NCI-H82 (cell line): ENCODE measurements at regions not wholly inside any gene's neighbourhood (a gene's known extent, or its start where the extent isn't known, plus 50 kb on each side); places are given as distances from the start of the nearest gene placed in this dataset.

Experiments
- DNase-seq: peaks from one replicate; lab custom pipeline; 2025; lab: John Stamatoyannopoulos, UW

- no peak for DNase-seq
Observed at GRCh38 chr2:19748073-19748375, 153.8 kb downstream of the TTC32 start.

- DNase-seq: no peak
Observed at GRCh38 chr2:19747310-19748072, 154.3 kb downstream of the TTC32 start.

DNA sequence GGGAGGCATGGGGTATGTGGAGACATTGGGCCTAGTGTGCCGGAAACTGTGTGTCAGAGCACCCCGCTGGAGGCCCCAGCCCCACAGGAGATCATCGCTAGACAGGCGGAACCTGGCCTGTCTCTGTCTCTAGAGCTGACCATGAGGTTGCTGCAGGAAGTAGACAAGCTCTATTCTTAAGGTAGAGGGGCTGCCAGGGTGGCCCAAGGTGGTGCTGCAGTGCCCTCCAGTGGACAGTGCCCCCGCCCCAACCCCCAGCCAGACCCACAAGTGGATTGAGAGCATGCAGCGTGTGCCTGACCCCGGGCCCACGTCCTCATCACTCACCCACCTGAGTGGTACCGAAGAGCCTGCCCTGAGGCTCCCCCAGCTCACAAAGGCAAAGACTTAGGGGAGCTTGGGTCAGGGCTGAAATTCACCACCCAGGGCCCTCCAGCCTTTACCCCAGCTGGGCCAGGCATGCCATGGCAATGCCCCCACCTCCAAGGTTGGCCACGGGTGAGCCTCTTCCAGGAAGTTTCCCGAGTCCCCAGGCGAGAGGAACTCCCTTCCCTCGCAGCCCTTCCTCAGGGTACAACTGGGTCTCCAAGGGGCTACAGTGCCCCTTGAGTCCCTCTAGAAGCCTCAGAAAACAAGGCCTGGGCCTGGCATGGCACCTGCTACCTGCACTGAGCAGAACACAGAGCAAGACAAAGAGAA, 155.0 kb downstream of the TTC32 start:
- peak; percentile 71 for DNase-seq

DNA sequence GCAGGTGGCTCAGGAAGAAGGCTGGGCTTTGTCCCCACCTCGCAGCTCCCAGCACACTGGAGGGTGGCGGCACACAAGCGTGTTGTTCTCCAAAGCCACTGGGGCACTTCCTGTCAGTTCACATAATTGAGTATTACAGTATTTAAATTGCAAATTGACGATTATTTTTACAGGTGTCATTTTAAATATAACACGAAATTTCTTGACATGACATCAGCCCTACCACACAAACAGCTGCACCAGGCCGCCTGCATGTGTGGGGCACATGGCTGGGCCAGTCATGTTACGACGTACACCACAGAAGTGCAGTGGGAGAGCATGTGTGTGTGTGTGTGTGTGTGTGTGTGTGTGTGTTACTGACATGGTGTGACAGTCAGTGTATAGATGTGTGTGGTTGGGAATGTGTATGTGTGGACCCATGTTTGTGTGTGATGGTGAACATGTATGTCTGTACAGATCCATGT, 155.6 kb downstream of the TTC32 start:
- DNase-seq: no peak

DNA sequence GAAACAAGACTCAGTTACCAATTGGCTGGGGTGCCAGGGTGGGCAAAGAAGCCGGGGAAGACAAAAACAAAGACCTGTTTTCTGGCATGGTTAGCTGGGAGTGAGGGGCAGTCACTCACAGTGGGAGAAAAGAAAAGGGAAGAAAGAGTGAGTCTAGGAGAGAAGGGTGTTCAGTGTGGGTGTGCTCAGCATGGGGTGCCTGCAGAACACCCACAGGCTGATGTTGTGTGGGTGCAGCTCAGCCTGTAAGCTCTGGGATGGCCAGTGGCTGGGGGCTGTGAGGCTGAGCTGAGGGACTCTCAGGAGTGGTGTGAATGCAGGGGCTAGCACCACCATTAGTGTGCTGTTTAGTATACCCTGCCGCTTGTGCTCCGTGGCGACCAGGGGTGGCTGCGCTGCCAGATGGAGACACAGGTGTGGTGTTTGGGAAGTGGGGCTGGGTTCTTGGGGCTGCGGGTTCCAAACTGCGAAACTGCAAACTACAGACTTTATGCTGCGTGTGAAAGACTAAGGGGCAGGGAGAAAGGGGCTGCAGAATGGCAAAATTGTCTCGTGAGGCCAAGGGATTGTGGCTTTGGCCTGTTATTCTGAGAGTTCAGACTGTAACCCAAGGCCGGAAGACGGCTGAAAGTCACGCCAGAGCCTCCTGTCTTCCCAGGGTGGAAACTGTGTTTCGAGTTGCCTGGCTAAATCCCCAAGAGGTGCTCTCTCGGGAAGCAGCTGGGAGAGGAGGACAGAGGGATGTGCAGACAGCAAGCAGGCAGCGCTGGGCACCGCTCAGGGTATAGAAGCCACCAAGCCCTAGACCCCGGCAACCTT, 156.3 kb downstream of the TTC32 start:
- DNase-seq: no peak

DNA sequence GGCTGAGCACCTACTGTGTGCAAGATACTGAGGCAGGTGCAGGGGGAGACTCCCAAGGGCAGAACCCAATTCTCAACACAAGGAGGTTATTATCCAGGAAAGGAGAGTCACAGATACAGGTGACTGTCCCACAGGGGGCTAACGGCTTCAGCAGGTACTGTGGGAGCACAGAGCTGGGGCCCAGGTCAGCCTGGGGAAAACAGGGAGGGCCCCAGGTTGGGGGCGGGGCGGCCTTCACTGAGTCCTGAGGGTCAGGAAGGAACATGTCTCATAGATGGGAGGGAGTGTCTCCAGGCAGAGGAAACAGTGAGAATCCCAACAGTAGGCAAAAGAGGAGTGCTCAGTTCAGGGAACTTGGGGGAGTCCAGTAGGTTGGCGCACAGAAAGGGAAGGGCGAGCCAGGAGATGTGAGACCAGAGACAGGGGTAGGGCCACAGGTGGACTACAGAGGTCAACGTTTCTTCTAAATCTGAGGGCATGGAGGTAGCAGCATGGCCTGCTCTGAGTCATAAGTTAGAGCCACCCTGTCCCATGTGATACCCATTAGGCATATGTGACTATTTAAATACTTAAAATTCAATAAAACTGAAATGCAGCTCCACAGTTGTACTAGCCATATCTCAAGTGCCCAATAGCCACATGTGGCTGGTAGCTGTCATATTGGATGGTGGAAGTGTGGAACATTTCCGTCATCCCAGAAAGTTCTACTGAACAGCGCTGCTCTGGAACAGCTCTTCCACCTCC, 157.2 kb downstream of the TTC32 start:
- no peak for DNase-seq

DNA sequence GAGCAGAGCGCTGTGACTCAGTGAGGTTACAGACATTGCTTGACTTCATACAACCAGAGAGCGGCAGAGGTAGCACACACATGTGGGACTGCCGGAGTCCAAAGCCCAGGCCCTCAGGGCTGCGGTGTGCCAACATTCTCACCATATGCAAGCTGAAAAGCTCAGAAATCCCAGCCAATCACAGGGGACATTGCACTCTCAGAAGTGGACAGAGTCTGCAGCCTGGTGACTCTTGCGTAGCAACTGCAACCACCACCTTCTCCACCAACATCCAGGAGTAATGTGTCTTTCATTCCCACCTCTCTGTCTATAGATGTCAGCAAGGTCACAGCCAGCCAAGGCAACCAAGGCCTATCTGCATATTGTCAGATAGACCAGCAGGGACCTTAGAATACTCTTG, 158.1 kb downstream of the TTC32 start:
- DNase-seq: no peak

DNA sequence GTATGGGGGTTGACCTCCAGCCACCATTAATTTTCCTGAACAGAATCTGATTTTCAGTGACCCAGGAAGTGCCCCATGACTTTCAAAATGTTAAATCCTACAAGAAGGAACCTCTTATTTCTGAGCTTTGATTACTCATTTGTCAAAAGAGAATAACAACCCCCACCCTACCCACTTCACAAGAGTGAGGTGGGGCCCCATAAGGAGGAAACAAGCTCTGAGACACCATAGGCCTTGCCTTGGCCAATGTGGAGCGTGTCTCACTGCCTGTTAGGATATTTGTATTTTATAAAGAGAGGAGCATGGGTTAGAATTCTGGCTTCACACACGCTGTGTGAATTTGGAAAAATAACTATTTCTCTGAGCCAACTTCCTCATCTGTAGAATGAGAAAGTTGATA, 158.9 kb downstream of the TTC32 start:
- DNase-seq: no peak

GRCh38 chr2:19739256-19739655, 162.5 kb downstream of the TTC32 start:
- no peak for DNase-seq

DNA sequence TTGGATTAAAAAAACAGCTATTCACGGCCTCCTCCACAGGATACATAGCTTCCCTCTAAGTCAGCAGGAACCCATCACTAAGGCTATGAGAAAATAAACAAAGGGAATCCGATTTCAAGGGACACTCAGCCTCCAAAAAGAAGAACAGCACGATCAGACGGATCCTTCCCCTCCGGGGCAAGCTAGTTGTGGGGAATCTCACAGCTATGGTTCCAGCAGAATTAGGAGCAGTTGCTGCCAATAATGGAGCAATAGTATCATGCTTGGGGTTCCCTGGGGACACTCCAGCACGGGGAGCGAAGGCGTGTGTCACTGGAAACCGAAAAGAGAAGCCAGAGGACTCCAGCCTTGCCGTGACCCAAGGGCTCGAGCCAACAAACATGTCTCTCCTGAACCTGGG, 163.1 kb downstream of the TTC32 start:
- no peak for DNase-seq

DNA sequence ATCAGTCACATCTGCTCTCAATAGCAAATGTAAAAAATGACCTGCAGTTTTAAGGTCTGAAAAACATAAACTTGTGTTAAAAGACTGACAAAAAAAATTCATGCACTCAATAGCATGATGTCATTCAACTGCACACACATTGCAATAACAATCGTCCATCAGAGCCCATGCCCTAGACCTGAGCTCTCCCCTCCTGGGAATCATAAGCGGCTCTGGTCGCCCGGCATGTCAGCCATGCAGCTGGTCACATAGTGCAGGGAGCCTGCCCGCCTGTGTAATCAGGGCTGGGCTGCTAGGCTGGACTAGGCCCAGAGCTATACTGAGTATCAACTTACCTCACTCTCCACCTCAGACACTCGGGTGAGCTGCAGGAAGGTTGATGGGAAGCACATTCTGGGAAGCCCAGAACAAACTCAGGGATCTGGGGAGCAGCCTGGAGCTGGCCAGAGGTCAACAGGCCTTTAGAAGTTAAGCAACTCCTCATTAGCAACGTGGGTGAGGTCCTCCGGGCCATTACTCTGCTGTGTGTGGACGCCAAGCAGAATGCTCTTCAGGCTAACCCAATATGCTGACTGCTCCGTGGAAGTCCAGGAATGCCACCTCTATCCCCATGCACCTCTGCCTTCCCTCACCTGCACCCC, 165.5 kb downstream of the TTC32 start:
- no peak for DNase-seq

GRCh38 chr2:19733951-19734425, 167.8 kb downstream of the TTC32 start:
- DNase-seq: no peak

- DNase-seq: no peak
Observed at GRCh38 chr2:19733390-19733789, 168.4 kb downstream of the TTC32 start.

GRCh38 chr2:19732255-19732654, 169.5 kb downstream of the TTC32 start:
- DNase-seq: no peak

DNA sequence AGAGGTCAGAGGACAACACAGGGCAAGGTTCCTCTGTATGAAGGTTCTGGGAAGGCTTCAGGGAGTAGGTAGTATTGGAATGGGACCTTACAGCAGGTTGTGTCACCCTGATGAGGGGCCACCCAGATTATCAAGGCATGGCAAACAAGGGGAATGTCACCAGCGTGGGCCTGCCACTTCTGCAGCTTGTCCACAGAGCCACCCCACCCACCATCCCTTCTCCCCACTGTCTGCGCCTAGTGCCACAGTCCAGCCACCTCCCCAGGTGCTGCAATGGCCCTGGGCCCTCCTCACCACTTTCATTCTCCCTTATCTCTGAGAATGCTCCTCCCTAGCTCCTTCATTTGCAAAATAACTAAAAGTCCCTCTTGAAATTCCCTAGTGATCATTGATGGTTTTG, 170.3 kb downstream of the TTC32 start:
- DNase-seq: no peak

- DNase-seq: no peak
Observed at GRCh38 chr2:19731037-19731436, 170.7 kb downstream of the TTC32 start.

GRCh38 chr2:19728125-19728524, 173.7 kb downstream of the TTC32 start:
- DNase-seq: no peak

- DNase-seq: no peak
Observed at GRCh38 chr2:19725392-19725791, 176.4 kb downstream of the TTC32 start.

- no peak for DNase-seq
Observed at GRCh38 chr2:19723021-19723420, 178.8 kb downstream of the TTC32 start.

DNA sequence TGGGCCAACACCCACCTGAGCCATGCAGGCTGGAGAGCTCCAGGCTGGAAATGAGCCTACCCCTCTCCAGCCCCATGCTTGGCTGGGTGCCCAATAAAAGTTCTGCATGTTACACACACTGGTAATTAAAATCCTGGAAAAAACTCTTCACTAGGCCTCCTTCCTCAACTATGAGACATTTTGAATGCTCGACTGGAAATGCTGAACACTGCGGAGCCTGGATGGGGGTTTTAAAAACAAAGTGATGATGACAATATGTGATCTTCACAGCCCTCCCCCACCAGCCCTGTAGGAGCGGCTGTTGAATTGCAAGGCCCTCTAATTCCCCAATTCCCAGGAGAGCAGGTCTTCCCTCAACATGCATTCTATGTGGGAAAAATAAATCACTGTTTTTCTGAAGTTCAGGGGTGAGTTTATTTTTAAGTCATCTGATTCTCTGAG, 179.2 kb downstream of the TTC32 start:
- DNase-seq: peak; percentile 54

GRCh38 chr2:19720306-19720705, 181.5 kb downstream of the TTC32 start:
- no peak for DNase-seq
